Omental fat pad (tissue), 3 donors: ENCODE measurements at regions not wholly inside any gene's neighbourhood (a gene's known extent, or its start where the extent isn't known, plus 50 kb on each side); places are given as distances from the start of the nearest gene placed in this dataset.
"Not testable (repeated sequence)": the region's sequence is repeated elsewhere in the genome, so short reads cannot be mapped to it uniquely, and the experiment has no call there.

ENCODE experiments used
- ATAC-seq: fragments of 150-250 bp; one replicate; pipeline ENCODE4 v1.9.1; 2016; ENCODE audit warnings: mild to moderate bottlenecking, moderate library complexity; ENCODE audit not compliant: low FRiP score
- DNase-seq: peaks from one replicate; pipeline ENCODE4 v3.0.0-alpha.2; 2019; ENCODE audit warnings: low spot score
- TF ChIP-seq, protein P1 (sequence below), 3 donors: fragments of 450-650 bp; IDR thresholded peaks; one replicate each; pipeline ENCODE4 v1.5.1; 2016 to 2017; ENCODE audit warnings: antibody characterized with exemption in 3 of 3, mild to moderate bottlenecking in 3 of 3, moderate library complexity in 2 of 3

DNA sequence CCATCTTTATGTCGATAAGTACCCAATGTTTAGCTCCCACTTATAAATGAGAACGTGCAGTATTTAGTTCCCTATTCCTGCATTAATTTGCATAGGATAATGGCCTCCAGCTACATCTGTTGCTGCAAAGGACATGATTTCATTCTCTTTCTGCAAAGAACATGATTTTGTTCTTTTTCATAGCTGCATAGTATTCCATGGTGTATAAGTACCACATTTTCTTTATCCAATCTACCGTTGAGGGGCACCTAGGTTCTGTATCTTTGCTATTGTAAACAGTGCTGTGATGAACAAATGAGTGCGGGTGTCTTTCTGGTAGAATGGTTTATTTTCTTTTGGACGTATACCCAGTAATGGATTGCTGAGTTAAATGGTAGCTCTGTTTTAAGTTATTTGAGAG lies 63.0 kb downstream of the HLX start:
- TF ChIP-seq, protein P1, sequence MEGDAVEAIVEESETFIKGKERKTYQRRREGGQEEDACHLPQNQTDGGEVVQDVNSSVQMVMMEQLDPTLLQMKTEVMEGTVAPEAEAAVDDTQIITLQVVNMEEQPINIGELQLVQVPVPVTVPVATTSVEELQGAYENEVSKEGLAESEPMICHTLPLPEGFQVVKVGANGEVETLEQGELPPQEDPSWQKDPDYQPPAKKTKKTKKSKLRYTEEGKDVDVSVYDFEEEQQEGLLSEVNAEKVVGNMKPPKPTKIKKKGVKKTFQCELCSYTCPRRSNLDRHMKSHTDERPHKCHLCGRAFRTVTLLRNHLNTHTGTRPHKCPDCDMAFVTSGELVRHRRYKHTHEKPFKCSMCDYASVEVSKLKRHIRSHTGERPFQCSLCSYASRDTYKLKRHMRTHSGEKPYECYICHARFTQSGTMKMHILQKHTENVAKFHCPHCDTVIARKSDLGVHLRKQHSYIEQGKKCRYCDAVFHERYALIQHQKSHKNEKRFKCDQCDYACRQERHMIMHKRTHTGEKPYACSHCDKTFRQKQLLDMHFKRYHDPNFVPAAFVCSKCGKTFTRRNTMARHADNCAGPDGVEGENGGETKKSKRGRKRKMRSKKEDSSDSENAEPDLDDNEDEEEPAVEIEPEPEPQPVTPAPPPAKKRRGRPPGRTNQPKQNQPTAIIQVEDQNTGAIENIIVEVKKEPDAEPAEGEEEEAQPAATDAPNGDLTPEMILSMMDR (IDR thresholded peaks at IDR 0.05) = no peak
- DNase-seq (no peak), ATAC-seq (no peak)

DNA sequence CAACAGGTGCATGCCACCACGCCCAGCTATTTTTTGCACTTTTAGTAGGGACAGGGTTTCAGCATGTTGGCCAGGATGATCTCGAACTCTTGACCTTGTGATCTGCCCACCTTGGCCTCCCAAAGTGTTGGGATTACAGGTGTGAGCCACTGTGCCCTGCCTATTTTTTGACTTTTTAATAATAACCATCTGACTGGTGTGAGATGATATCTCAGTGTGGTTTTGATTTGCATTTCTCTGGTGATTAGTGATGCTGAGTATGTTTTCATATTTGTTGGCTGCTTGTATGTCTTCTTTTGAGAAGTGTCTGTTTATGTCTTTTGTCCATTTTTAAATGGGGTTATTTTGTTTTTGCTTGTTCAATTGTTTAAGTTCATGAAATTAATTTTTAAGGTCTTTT lies 63.7 kb downstream of the HLX start:
- DNase-seq, ATAC-seq: not testable (repeated sequence)

DNA sequence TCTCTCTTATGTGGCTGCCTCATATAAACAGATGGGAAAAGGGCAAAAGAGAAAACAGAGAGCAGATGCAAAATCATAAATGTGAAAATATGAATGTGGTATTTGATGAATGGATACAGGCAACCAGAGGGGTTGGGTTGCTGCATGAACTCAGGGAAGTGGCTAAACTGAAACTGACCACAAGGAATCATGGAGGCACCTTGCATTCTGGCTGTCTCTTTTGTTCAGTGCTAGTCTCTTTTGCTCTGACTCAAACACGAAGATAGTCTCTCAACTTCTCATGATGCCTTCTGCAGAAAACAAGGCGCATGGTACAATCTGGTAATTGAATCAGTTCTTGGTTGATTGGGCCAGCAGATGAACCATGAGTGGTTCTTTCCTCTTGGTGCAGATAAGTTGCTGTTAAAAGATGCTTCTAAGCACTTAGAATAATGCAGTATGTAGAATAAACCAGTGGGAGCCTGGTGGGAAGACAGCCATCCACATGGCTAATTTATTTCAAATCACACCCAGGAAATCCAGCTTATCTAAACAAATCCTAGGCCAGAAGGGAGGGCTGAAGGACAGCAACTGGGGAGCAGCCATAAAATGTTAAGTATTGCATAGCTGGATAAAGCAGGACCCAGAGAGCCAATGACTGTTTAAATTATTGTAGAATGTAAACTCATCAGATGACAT lies 64.2 kb downstream of the HLX start:
- TF ChIP-seq, protein P1 (IDR thresholded peaks at IDR 0.05) = no peak
- no peak for DNase-seq
- ATAC-seq = no peak

GRCh38 chr1:220950576-220950975 lies 71.3 kb downstream of the HLX start:
- TF ChIP-seq, protein P1 (IDR thresholded peaks at IDR 0.05) = no peak
- DNase-seq (no peak), ATAC-seq (no peak)

DNA sequence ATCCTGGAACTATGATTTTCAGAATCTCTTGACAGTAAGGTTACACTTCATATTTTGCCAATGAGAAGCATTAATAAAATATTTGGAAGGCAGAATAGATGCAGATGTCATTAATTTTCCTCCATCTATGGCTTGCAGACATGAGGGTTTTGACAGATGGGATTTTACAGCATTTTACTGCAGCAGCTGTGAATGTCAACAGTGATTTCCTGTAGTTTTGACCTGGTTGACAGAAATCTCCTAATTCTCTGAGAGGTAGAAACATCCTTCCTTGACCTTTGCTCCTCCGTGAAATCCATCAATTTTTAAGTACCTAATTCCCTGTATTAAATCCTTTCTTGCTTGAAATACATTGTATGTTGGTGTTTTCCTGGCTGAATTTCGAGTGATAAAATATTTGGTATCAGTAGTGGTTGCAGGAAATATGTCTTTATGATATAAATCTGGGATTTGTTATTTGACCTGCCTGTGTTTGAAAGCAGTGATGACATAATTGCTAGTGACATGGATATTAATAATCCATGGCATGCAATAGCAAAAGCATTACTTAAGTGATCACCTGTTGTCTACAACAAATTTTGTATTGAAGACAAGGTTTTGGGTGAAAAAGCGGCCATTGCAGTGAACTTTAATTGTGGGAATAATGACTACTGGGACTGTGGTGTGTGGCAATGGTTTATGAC lies 73.9 kb downstream of the HLX start:
- no peak for ATAC-seq
- TF ChIP-seq, protein P1 (IDR thresholded peaks at IDR 0.05) = no peak
- no peak for DNase-seq

DNA sequence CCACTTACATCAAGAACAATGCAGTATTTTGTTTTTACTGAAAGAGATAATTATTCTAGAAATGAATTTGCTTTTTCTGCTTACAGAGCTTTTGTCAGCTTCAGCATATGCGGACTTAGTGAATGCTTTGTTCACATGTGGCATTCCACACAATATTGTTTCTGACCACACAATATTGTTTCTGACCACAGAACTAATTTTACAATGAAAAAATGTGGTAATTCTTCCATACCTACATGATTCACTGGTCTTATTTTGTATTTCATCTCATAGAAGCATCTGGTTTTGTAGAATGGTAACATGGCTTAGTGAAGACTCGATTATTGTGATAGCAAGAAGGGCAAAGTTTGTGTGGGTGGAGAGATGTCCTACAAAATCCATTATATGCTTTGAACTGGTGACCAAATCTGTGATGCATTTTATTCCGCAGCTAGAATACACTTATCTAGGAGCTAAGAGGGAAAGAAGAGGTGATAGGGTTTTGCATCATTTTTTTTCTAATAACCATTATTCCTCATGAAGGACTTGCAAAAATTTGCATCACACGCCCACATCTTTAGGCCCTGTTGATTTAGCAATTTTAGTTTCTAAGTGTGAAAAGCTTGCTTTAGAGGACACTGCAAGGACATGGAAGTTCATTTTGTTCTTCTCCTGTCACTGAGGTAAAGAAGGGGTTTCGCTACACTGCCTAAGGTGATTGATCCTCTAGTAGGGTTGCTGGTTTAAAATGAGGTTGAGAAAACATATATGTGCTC lies 75.3 kb downstream of the HLX start:
- TF ChIP-seq, protein P1 (IDR thresholded peaks at IDR 0.05) = no peak
- no peak for DNase-seq
- ATAC-seq = no peak

DNA sequence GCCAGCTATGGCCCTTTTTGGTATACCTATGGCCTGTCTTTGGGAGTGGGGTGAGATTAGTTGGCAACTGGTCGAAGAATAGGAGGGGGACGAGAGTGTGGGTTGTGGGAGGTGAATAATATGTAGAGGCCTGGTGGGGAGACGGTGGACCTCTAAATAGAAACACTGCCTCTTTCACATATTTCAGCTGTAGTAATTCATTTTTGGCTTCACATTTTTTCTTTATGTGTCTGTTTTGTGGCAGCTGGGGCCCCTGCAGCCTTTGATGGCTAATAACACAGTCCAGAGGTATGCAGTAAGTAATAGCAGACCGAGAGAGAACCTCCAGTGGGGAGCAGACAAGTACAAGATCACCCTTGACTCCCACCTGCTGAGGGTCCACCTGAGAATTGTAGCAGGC lies 75.9 kb downstream of the HLX start:
- ATAC-seq (no peak), DNase-seq (no peak)
- TF ChIP-seq, protein P1 (IDR thresholded peaks at IDR 0.05) = no peak
